Stomach (tissue), 4 donors: ENCODE measurements at regions not wholly inside any gene's neighbourhood (a gene's known extent, or its start where the extent isn't known, plus 50 kb on each side); places are given as distances from the start of the nearest gene placed in this dataset.

Source experiments
- POLR2AphosphoS5 ChIP-seq, 3 donors: sonication (generic); formaldehyde crosslinking; IDR thresholded peaks; one replicate each; pipeline ENCODE4 v1.6.1; 2016; ENCODE audit warnings: antibody characterized with exemption in 3 of 3
- TF ChIP-seq, protein P1 (sequence below), 7 experiments: fragments of 450-650 bp in 4 of 7; fragments of 200-600 bp in 3 of 7; sonication (generic) in 3 of 7; IDR thresholded peaks; one replicate each; pipeline ENCODE4 v1.5.1; 2016 to 2019; ENCODE audit warnings: antibody characterized with exemption in 7 of 7, control low read depth in 2 of 7, mild to moderate bottlenecking in 1 of 7

GRCh38 chr13:63880705-63881104 lies 2465.1 kb upstream of the PCDH20 start:
- no peak for TF ChIP-seq POLR2AphosphoS5 (IDR thresholded peaks at IDR 0.05)
- TF ChIP-seq, protein P1, sequence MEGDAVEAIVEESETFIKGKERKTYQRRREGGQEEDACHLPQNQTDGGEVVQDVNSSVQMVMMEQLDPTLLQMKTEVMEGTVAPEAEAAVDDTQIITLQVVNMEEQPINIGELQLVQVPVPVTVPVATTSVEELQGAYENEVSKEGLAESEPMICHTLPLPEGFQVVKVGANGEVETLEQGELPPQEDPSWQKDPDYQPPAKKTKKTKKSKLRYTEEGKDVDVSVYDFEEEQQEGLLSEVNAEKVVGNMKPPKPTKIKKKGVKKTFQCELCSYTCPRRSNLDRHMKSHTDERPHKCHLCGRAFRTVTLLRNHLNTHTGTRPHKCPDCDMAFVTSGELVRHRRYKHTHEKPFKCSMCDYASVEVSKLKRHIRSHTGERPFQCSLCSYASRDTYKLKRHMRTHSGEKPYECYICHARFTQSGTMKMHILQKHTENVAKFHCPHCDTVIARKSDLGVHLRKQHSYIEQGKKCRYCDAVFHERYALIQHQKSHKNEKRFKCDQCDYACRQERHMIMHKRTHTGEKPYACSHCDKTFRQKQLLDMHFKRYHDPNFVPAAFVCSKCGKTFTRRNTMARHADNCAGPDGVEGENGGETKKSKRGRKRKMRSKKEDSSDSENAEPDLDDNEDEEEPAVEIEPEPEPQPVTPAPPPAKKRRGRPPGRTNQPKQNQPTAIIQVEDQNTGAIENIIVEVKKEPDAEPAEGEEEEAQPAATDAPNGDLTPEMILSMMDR (IDR thresholded peaks at IDR 0.05): no peak
